HG02571 (cell line): ENCODE measurements at regions not wholly inside any gene's neighbourhood (a gene's known extent, or its start where the extent isn't known, plus 50 kb on each side); places are given as distances from the start of the nearest gene placed in this dataset.
"Not testable (repeated sequence)": the region's sequence is repeated elsewhere in the genome, so short reads cannot be mapped to it uniquely, and the experiment has no call there.

Experiments used
- ATAC-seq: cut with Tn5 transposase; IDR thresholded peaks from one replicate; pipeline ENCODE4 v1.9.1; 2021; ENCODE audit warnings: mild to moderate bottlenecking, moderate library complexity; ENCODE audit not compliant: unreplicated experiment

DNA sequence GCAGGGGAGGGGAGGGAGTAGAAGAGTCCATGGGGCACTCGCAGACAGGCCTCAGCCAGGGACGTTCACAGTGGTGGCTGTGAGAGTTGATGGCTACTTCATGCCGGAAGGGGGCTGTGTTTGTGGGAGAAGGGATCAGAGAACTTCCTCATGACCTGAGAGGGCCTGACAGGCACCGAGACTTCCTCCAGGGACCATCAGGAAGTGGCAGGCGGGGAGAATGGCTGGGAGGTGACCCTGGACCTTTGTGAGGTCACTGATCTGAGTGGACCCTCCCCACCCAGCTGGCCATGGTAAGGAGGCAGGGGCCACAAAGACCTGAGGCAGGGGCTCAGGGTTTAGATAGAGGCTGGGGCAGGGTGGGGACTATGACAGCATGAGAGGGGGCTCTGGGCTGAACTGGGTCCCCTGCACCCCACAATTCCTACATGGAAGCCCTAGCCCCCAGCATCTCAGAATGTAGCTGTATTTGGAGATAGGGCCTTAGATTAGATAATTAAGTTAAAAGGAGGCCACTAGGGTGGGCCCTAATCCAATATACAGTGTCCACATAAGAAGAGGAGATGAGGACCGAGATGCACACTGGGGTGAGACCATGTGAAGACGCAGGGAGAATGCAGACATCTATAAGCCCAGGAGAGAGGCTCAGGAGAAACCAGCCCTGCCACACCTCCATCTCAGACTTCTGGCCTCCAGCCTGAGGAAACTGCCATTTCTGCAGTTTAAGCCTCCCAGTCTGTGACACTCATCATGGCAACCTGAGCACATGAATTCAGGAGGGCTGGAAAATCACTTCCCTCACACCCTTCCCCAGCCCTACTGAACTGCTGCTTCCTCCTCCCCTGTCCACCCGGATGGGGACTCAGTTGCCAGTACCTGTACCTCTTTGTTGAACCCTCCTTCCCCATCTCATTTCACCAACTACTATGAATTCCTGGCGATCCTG is 273.9 kb upstream of the ZNF32 start:
- ATAC-seq, result no peak

DNA sequence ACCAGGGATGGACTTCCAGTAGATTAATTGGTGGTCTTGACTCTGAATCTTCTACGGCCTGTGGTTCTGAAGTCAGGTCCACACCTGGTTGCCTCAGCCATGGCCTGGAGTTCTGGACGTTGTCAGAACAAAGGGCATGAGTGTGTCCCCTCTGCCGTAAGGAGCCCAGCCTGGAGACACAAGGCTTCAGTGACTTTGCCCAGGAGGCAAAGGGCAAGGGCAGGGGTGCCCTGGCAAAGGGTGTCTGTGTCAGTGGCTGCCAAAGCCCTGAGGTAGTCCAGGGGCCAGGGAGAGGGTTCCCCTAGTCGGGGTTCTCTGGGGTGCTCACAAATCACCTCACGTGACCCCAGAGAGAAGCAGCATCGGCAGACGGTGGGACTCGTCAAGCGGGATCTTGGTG is 273.2 kb upstream of the ZNF32 start:
- ATAC-seq, result no peak

- no peak for ATAC-seq
Observed at GRCh38 chr10:43921478-43921877, 272.8 kb upstream of the ZNF32 start.

DNA sequence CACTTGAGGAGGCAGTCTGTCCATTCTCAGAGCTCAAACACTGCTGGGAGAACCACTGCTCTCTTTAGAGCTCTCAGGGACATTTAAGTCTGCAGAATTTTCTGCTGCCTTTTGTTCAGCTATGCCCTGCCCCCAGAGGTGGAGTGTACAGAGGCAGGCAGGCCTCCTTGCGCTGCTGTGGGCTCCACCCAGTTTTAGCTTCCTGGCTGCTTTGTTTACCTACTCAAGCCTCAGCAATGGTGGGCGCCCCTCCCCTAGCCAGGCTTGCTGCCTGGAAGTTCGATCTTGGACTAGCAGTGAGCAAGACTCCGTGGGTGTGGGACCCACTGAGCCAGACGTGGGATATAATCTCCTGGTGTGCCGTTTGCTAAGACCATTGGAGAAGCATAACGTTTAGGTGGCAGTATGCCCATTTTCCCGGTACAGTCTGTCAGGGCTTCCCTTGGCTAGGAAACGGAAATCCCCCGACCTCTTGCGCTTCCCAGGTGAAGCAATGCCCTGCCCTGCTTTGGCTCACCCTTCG is 271.6 kb upstream of the ZNF32 start:
- not testable (repeated sequence) for ATAC-seq

GRCh38 chr10:43913676-43914235 is 265.1 kb upstream of the ZNF32 start:
- no peak for ATAC-seq

DNA sequence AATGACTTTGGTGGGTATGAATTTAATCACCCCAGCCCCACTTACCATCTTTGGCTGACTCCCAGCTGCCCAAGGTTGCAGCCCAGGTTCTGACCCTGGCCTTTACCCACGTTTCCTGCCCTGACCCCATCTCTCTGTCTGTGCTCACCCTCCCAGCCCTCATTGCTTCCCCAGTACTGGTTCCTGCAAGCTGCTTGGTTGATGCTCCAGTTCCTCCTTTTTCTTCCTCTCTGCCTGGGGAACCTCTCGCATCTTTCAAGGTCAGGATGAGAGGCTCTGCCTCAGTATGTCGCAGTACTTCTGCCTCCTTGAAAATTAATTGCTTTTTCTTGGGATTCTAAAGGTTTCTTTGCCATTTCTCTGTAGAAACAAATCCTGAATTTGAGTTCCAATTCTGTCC is 263.8 kb upstream of the ZNF32 start:
- ATAC-seq, result no peak

GRCh38 chr10:43906490-43906889 is 257.8 kb upstream of the ZNF32 start:
- no peak for ATAC-seq

DNA sequence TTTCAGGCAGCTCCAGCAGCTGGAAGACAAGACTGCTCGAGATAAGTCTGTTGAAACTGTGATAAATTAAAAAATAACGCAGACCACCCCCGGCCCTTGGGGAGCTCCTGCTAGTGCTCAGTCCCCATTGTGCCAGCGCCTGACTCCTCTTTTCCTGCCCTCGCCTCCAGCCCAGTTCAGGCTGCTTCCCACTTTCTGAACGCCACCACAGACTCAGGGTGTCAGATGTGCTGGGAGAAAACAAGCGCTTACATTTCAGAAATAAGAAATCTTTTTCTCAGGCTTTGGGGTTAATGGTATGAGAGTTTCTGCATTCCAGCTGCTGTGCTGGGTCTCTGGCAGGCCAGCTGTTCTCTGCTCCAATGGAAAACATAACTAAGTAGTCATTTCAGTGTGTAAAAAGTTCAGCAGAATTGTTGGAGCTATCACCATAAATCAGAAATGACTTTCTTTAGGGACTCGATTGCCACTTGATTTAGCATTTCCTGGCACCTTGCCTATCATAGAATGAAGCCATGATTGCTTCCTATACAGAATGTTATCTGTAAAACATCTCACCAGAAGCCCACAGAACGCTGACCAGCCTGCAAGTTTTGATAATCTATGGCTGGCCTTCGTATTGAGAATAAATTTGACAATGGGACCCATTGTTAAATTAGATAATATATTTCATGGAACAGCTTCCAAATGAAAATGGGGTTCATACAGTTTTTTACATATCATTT is 257.0 kb upstream of the ZNF32 start:
- ATAC-seq, result no peak

GRCh38 chr10:43904844-43905243 is 256.2 kb upstream of the ZNF32 start:
- ATAC-seq, result no peak

DNA sequence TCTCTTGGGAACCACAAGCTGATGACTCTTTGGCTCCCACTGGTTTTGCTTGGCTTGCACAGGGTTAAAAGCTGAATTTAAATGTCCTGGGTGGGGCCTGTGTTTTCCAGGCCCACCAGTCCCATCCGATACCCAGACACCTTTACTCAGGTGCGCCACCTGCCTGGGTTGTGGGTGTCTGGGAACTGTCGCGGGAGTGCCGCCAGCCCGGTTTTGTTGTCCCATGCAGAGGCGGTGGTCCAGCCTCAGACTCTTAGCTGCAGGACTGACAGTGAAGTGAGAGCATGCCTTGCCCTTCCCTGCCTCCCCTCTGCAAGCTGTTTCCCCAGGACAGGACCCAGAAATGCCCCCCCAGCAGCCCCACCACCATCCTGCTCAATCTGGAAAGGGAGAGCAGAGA is 255.6 kb upstream of the ZNF32 start:
- no peak for ATAC-seq

GRCh38 chr10:43903451-43903850 is 254.8 kb upstream of the ZNF32 start:
- no peak for ATAC-seq

DNA sequence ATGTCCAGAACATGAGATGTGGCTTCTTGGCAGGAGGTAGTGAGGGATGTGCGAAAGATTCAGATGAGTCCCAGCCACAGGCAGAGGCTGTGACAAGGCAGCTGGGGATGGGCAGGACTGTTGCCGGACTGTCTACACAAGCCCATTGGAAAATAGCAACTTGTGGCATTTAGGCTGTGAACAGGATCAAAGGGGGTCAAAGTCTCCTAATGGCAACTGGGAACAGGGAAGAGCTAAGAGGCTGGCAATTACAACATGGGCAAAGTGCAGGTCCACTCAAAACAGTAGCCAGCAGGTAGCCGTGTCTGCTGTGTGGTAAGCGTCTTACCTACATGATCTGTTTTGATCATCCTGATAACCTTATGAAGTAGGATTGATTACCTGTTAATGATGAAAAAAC is 254.2 kb upstream of the ZNF32 start:
- no peak for ATAC-seq

GRCh38 chr10:43901744-43902504 is 253.2 kb upstream of the ZNF32 start:
- ATAC-seq, result no peak

DNA sequence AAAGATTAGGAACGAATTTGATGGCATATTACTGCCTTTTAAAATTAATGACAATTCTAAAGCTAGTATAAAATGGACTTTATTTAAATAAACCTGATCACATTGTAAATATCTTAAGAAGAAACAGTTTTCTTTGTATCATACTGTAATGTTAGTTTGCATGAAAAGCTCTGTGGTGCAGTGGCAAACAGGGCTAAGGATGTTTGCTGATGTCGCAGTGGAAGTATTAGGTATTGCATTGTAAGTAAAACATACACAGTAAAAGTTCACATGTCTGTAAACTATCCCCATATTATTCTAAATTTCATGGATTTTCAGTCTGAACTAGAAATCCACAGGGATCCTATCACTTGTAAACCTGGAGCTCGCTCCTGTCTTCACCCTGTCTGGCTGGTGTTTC is 252.6 kb upstream of the ZNF32 start:
- no peak for ATAC-seq

DNA sequence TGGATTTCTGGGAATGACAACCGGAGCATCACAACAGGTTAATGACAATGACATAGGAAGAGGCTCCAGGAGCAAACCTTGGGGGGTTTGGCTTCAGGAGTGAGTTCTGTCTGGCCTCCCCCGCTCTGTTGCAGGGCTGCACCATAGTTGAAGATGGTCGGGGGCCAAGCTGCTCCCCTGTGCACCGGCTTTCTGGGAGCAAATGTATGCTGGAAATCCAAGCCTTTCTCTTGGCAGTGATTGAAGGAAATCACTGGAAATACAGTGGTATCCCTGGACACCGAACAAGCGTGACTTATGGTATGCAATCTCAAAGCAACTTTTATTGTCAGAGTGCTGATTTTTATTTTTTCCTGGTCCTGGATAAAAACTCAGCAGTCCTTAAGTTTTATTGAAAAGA is 251.9 kb upstream of the ZNF32 start:
- ATAC-seq, result no peak

DNA sequence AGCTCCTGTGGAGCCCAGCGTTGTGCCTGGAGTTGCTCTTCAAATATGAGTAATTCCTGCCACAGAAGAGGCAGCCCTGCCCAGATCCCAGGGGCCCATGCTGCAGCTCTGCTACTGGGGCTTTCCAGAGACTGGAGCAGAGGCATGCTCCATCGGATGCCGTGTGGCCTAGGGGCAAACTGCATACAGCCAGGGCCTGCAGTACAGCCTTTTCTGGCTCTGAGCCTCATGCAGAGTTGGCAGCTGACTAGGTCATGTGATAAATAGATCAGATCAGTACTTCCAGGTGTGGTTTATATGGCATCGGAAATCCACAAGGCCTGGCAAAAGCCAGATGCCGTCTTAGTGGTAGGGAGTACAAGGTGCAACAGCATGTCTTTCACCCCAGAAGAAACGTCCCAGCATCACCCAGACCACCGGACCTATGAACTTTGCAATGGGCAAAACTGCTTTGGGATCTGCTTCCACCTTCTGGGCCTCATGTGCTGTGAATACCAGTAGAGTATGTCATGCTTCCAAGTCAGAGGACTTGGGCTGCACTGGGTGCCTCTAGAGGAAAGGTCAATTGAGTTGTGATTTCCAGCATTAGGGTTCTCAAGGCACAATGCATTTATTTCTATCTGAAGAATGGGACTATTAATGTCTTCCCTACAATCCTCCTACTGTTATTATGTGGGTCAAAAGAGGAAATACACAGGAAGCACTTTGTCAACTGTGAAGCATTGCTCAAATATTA is 250.7 kb upstream of the ZNF32 start:
- ATAC-seq, result no peak

GRCh38 chr10:43898592-43898991 is 249.9 kb upstream of the ZNF32 start:
- ATAC-seq, result no peak

- no peak for ATAC-seq
Observed at GRCh38 chr10:43897765-43898419, 249.2 kb upstream of the ZNF32 start.

- ATAC-seq, result no peak
Observed at GRCh38 chr10:43892062-43892770, 243.5 kb upstream of the ZNF32 start.
